NCI-H1436 (cell line): ENCODE measurements at regions not wholly inside any gene's neighbourhood (a gene's known extent, or its start where the extent isn't known, plus 50 kb on each side); places are given as distances from the start of the nearest gene placed in this dataset.
"Not testable (repeated sequence)": the region's sequence is repeated elsewhere in the genome, so short reads cannot be mapped to it uniquely, and the experiment has no call there.

Source experiments
- DNase-seq: peaks from one replicate; lab custom pipeline; 2025; lab: John Stamatoyannopoulos, UW

GRCh38 chr11:90766121-90766520, 543.3 kb upstream of the CHORDC1 start:
- no peak for DNase-seq

- DNase-seq, result no peak
Measured at GRCh38 chr11:90764691-90765090, 541.8 kb upstream of the CHORDC1 start.

- DNase-seq, result no peak
Measured at GRCh38 chr11:90757849-90758494, 535.1 kb upstream of the CHORDC1 start.

- no peak for DNase-seq
Measured at GRCh38 chr11:90756617-90757016, 533.8 kb upstream of the CHORDC1 start.

- no peak for DNase-seq
Measured at GRCh38 chr11:90753546-90753945, 530.7 kb upstream of the CHORDC1 start.

- no peak for DNase-seq
Measured at GRCh38 chr11:90747057-90747456, 524.2 kb upstream of the CHORDC1 start.

- no peak for DNase-seq
Measured at GRCh38 chr11:90744169-90744568, 521.3 kb upstream of the CHORDC1 start.

- no peak for DNase-seq
Measured at GRCh38 chr11:90738799-90739198, 516.0 kb upstream of the CHORDC1 start.

- DNase-seq, result no peak
Measured at GRCh38 chr11:90737444-90738050, 514.7 kb upstream of the CHORDC1 start.

GRCh38 chr11:90732486-90732885, 509.6 kb upstream of the CHORDC1 start:
- DNase-seq, result no peak

- no peak for DNase-seq
Measured at GRCh38 chr11:90723475-90723874, 500.6 kb upstream of the CHORDC1 start.

GRCh38 chr11:90722552-90723190, 499.8 kb upstream of the CHORDC1 start:
- no peak for DNase-seq

- DNase-seq, result no peak
Measured at GRCh38 chr11:90717522-90717921, 494.7 kb upstream of the CHORDC1 start.

GRCh38 chr11:90705661-90706060, 482.8 kb upstream of the CHORDC1 start:
- no peak for DNase-seq

- no peak for DNase-seq
Measured at GRCh38 chr11:90704510-90704909, 481.7 kb upstream of the CHORDC1 start.

GRCh38 chr11:90701716-90702115, 478.9 kb upstream of the CHORDC1 start:
- DNase-seq, result no peak

GRCh38 chr11:90700789-90701439, 478.1 kb upstream of the CHORDC1 start:
- no peak for DNase-seq

- DNase-seq, result no peak
Measured at GRCh38 chr11:90699791-90700400, 477.0 kb upstream of the CHORDC1 start.

GRCh38 chr11:90698238-90698637, 475.4 kb upstream of the CHORDC1 start:
- DNase-seq, result no peak

- DNase-seq, result not testable (repeated sequence)
Measured at GRCh38 chr11:90675496-90675895, 452.6 kb upstream of the CHORDC1 start.

GRCh38 chr11:90669094-90669493, 446.2 kb upstream of the CHORDC1 start:
- DNase-seq, result no peak

- no peak for DNase-seq
Measured at GRCh38 chr11:90668502-90668901, 445.7 kb upstream of the CHORDC1 start.

- no peak for DNase-seq
Measured at GRCh38 chr11:90661233-90661632, 438.4 kb upstream of the CHORDC1 start.
